ENCODE measurements at regions not wholly inside any gene's neighbourhood (a gene's known extent, or its start where the extent isn't known, plus 50 kb on each side); places are given as distances from the start of the nearest gene placed in this dataset.
"Not testable (repeated sequence)": the region's sequence is repeated elsewhere in the genome, so short reads cannot be mapped to it uniquely, and the experiment has no call there.

- H3K4me2 ChIP-seq (ENCODE audit: low read length); H3K9me3 ChIP-seq (ENCODE audit: control insufficient read depth, low read length); H3K27ac ChIP-seq; H3K79me2 ChIP-seq; H3K9ac ChIP-seq; H3K4me3 ChIP-seq (ENCODE audit: low read depth, low read length); H2AFZ ChIP-seq; H3K36me3 ChIP-seq (ENCODE audit: control insufficient read depth, insufficient read depth, low read length); H3K27me3 ChIP-seq (ENCODE audit: control insufficient read depth, insufficient read depth, low read length); H3K4me1 ChIP-seq: not testable (repeated sequence)
These were observed 55.2 kb downstream of the GOLGA8B start for GRCh38 chr15:34528055-34528754.

DNA sequence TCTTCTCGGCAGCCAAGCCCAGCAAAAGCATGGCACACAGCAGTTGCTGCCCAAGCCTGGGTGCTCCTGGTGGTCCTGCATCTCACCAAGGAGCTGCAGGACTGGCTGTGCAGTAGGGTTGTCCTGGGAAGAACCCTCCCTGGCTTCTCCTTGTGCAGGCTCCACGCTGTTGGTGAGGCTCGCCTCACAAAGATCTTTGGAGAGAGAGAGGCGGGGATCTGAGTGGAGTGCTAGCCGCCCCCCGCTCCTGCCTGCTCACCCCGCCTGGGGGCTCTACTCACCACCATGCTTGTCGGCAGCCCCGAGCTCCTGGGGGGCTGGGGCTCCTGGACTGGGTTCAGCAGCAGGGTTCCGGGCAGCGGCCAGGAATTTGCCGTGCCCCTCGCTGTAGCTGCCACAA is 55.8 kb downstream of the GOLGA8B start:
- H3K4me1 ChIP-seq; H3K36me3 ChIP-seq (ENCODE audit: control insufficient read depth, insufficient read depth, low read length); H3K4me3 ChIP-seq (ENCODE audit: low read depth, low read length); H3K27ac ChIP-seq; H2AFZ ChIP-seq; H3K9ac ChIP-seq; H3K79me2 ChIP-seq; H3K4me2 ChIP-seq (ENCODE audit: low read length); H3K9me3 ChIP-seq (ENCODE audit: control insufficient read depth, low read length); H3K27me3 ChIP-seq (ENCODE audit: control insufficient read depth, insufficient read depth, low read length): not testable (repeated sequence)

DNA sequence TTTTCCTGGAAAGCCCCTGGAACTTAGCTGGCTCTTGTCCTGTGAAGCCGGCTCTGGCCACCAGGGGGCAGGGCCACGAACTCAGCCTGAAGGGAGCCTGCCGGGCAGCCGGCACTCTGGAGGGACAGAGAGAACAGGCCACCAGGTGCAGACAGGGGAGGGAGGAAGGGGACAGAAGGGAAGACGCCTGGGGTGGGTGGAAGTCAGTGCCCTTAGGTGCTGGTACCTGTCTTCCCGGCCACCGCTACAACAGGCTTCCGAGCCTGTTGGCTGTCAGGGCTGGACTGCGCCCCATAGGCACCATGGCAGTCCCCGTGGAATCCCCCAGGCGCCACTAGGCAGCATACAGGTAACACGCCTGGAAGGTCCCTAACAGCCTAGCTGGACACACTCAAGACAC is 59.6 kb downstream of the GOLGA8B start:
- H3K9me3 ChIP-seq (ENCODE audit: control insufficient read depth, low read length); H3K4me3 ChIP-seq (ENCODE audit: low read depth, low read length); H2AFZ ChIP-seq; H3K27ac ChIP-seq; H3K79me2 ChIP-seq; H3K4me2 ChIP-seq (ENCODE audit: low read length); H3K36me3 ChIP-seq (ENCODE audit: control insufficient read depth, insufficient read depth, low read length); H3K9ac ChIP-seq; H3K4me1 ChIP-seq; H3K27me3 ChIP-seq (ENCODE audit: control insufficient read depth, insufficient read depth, low read length): not testable (repeated sequence)

DNA sequence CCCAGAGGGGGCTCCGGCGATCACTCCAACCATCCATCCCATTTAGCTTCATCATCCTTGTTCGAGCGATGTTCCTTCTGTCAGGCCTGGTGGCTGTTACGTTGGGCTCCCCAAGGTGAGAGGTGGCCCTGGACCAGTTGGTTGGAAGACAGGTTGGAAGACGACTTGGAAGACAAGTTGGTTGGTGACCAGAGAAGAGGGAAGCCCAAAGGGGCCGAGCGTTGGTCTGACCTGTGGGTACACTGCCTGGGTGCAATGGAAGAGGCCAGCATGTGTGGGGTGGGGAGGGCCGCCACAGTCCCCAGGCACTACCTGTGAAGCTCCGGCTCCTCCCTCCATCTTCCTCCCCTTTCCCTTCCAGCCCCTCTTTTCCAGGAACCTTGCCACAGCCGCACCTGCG is 60.9 kb downstream of the GOLGA8B start:
- H3K9me3 ChIP-seq (ENCODE audit: control insufficient read depth, low read length); H3K4me2 ChIP-seq (ENCODE audit: low read length); H2AFZ ChIP-seq; H3K27me3 ChIP-seq (ENCODE audit: control insufficient read depth, insufficient read depth, low read length); H3K9ac ChIP-seq; H3K27ac ChIP-seq; H3K79me2 ChIP-seq; H3K4me3 ChIP-seq (ENCODE audit: low read depth, low read length); H3K4me1 ChIP-seq; H3K36me3 ChIP-seq (ENCODE audit: control insufficient read depth, insufficient read depth, low read length): not testable (repeated sequence)

DNA sequence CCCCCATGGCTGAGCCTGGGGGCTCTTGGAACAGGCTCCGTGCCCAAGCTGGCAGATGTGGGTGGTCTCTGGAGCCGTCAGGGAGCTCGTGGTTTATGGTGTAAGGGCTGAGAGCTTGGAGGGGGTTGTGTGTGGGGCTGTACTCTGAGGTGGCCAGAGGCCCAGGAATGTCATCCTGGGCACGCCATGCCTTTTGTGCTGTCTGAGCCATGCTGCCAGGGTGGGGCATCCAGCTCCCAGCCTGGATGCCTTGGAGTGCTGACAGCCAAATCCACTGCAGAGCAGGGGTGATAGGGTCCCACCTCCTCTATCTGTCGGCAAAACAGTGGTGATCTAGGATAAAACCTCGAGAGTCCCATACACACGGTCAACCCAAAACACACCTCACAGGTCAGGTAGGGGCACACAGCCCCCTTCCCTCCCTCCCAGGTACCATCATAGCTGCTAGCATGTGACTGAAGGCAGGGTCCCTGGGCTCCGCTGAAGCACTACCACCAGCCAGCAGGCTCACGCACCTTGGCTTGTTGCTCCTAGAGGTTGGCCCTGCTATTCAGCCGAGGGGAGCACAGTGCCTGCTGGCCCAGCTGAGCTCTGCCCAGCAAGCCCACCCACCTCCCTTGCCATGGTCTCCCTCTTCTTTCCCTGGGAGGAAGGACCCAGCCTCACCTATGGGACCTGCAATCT is 61.5 kb downstream of the GOLGA8B start:
- H3K9ac ChIP-seq, H3K79me2 ChIP-seq: not testable (repeated sequence)

GRCh38 chr15:34520566-34520965 is 62.9 kb downstream of the GOLGA8B start:
- H3K4me1 ChIP-seq: no peaks in the 10 kb centered on the region
- H3K9ac ChIP-seq: no peak overlapping the region
- no peak overlapping the region for H3K4me3 ChIP-seq (ENCODE audit: low read depth, low read length)
- TF ChIP-seq, protein P1, sequence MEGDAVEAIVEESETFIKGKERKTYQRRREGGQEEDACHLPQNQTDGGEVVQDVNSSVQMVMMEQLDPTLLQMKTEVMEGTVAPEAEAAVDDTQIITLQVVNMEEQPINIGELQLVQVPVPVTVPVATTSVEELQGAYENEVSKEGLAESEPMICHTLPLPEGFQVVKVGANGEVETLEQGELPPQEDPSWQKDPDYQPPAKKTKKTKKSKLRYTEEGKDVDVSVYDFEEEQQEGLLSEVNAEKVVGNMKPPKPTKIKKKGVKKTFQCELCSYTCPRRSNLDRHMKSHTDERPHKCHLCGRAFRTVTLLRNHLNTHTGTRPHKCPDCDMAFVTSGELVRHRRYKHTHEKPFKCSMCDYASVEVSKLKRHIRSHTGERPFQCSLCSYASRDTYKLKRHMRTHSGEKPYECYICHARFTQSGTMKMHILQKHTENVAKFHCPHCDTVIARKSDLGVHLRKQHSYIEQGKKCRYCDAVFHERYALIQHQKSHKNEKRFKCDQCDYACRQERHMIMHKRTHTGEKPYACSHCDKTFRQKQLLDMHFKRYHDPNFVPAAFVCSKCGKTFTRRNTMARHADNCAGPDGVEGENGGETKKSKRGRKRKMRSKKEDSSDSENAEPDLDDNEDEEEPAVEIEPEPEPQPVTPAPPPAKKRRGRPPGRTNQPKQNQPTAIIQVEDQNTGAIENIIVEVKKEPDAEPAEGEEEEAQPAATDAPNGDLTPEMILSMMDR (IDR thresholded peaks at IDR 0.05): no peak
- H3K27ac ChIP-seq: no peak overlapping the region
- H3K4me2 ChIP-seq (ENCODE audit: low read length): no peak overlapping the region
- H3K9me3 ChIP-seq (ENCODE audit: control insufficient read depth, low read length): no peaks in the 10 kb centered on the region
- no peaks in the 10 kb centered on the region for H3K79me2 ChIP-seq
- no peak overlapping the region for H2AFZ ChIP-seq
- H3K36me3 ChIP-seq (ENCODE audit: control insufficient read depth, insufficient read depth, low read length): no peaks in the 10 kb centered on the region
- H3K27me3 ChIP-seq (ENCODE audit: control insufficient read depth, insufficient read depth, low read length): no peaks in the 10 kb centered on the region

More for the DNA sequence above, 61.5 kb downstream of the GOLGA8B start:
- H3K4me2 ChIP-seq (ENCODE audit: low read length); H2AFZ ChIP-seq; H3K27ac ChIP-seq; H3K36me3 ChIP-seq (ENCODE audit: control insufficient read depth, insufficient read depth, low read length); H3K27me3 ChIP-seq (ENCODE audit: control insufficient read depth, insufficient read depth, low read length); H3K4me1 ChIP-seq; H3K4me3 ChIP-seq (ENCODE audit: low read depth, low read length); H3K9me3 ChIP-seq (ENCODE audit: control insufficient read depth, low read length): not testable (repeated sequence)

DNA sequence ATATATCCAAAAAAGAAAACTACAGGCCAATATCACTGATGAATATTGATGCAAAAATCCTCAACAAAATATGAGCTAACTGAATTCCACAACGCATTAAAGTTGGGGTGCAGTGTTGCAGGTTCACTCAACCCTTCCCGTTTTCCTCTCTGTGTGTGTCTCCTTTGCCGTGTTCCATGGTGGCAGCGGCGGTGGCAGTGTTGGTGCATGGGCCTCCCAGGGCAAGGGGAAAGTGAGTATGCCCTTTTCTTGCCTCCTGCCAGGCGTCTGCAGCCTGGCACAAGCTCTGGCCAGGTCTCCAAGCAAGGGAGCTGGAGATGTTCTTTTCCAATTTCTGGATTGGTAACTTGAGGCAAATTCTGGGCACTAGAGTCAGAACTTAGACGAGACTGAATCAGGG is 63.4 kb downstream of the GOLGA8B start:
- H3K4me1 ChIP-seq; H2AFZ ChIP-seq; H3K9ac ChIP-seq; H3K36me3 ChIP-seq (ENCODE audit: control insufficient read depth, insufficient read depth, low read length); H3K4me3 ChIP-seq (ENCODE audit: low read depth, low read length); H3K79me2 ChIP-seq; H3K27me3 ChIP-seq (ENCODE audit: control insufficient read depth, insufficient read depth, low read length); H3K9me3 ChIP-seq (ENCODE audit: control insufficient read depth, low read length); H3K27ac ChIP-seq; H3K4me2 ChIP-seq (ENCODE audit: low read length): not testable (repeated sequence)
